ENCODE measurements at regions not wholly inside any gene's neighbourhood (a gene's known extent, or its start where the extent isn't known, plus 50 kb on each side); places are given as distances from the start of the nearest gene placed in this dataset.

DNA sequence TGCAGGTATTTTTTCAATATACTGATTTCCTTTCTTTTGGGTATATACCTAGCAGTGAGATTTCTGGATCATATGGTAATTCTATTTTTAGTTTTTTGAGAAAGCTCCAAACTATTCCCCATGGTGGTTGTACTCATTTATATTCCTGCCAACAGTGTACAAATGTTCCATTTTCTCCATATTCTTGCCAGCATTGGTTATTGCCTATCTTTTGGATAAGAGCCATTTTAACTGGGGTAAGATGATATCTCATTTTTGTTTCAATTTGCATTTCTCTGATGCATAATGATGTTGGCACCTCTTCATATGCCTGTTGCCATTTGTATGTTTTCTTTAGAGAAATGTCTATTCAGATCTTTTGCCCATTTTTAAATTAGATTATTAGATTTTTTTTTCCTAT lies 85.6 kb upstream of the FST start:
- H3K4me2 ChIP-seq (ENCODE audit: unreplicated experiment): no peak overlapping the region
- H3K9me2 ChIP-seq (ENCODE audit: insufficient read depth): no peaks in the 10 kb centered on the region
- TF ChIP-seq EZH2 (IDR thresholded peaks at IDR 0.05; ENCODE audit: insufficient read depth, poor library complexity, severe bottlenecking) (no peak), EZH2phosphoT487 (IDR thresholded peaks at IDR 0.05; ENCODE audit: insufficient read depth, low read depth) (no peak)
- H3F3A ChIP-seq (ENCODE audit: insufficient read depth): peaks cover 23% of the 10 kb centered on the region
- H4K20me1 ChIP-seq (ENCODE audit: insufficient read depth): no peaks in the 10 kb centered on the region
- H3K9me3 ChIP-seq (ENCODE audit: low read depth): no peaks in the 10 kb centered on the region
- H3K36me3 ChIP-seq (ENCODE audit: low read depth): no peaks in the 10 kb centered on the region
- no peak overlapping the region for H3K27ac ChIP-seq
- no peak for DNase-seq
- H3K27me3 ChIP-seq (replicated peaks; ENCODE audit: insufficient read depth): no peaks in the 10 kb centered on the region
- no peaks in the 10 kb centered on the region for H3K79me2 ChIP-seq (ENCODE audit: insufficient read depth)
- H3K9ac ChIP-seq: no peak overlapping the region
- in situ Hi-C loops (cut with MboI): no loop called here
- H3K4me1 ChIP-seq (ENCODE audit: insufficient read depth): peaks cover 21% of the 10 kb centered on the region
- no peak overlapping the region for H2AFZ ChIP-seq
- H3K4me3 ChIP-seq: no peak overlapping the region

DNA sequence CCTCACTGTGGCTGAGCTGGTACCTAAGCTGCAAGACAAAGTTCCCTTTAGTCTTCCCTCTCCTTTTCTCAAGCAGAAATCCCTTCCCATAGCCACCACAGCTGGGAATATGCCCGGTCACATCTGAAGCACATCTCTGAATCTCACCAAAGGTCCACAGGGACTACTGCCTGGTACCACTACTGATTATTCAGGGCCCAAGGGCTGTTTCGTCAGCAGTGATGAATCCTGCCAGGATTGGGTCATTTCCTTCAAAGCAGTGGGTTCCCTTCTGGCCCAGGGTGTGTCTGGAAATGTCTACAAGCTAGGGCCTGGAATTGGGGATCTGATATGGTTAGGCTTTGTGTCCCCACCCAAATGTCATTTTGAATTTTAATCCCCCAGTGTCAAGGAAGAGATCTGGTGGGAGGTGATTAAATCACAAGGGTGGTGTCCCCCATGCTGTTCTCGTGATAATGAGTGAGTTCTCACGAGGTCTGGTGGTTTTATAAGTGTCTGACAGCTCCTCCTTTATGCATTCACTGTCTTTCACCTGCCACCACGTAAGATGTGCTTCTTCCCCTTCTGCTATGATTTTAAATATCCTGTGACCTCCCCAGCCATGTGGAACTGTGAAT lies 83.2 kb upstream of the FST start:
- in situ Hi-C loops (cut with MboI): no loop called here
- Histone ChIP-seq H3K4me1 (ENCODE audit: insufficient read depth) (peaks cover 31% of the 10 kb centered on the region), H3K9me2 (ENCODE audit: insufficient read depth) (no peaks in the 10 kb centered on the region), H3K27ac (peak overlapping the region; percentile 68), H3K9me3 (ENCODE audit: low read depth) (no peaks in the 10 kb centered on the region), H2AFZ (no peak overlapping the region), H3K4me3 (no peak overlapping the region), H3K9ac (no peak overlapping the region), H3K36me3 (ENCODE audit: low read depth) (no peaks in the 10 kb centered on the region), H4K20me1 (ENCODE audit: insufficient read depth) (no peaks in the 10 kb centered on the region), H3F3A (ENCODE audit: insufficient read depth) (peaks cover 37% of the 10 kb centered on the region), H3K79me2 (ENCODE audit: insufficient read depth) (no peaks in the 10 kb centered on the region), H3K27me3 (replicated peaks; ENCODE audit: insufficient read depth) (no peaks in the 10 kb centered on the region), H3K4me2 (ENCODE audit: unreplicated experiment) (no peak overlapping the region)
- TF ChIP-seq EZH2 (IDR thresholded peaks at IDR 0.05; ENCODE audit: insufficient read depth, poor library complexity, severe bottlenecking): no peak
- no peak for TF ChIP-seq EZH2phosphoT487 (IDR thresholded peaks at IDR 0.05; ENCODE audit: insufficient read depth, low read depth)
- 83 to 89% methylated on average over 5 of the region's 5 CpGs for WGBS, 2 experiments (ENCODE audit: low coverage in 1 of 2, low lambda C conversion rate in 2 of 2, missing lambda C conversion rate in 2 of 2)
- peak; percentile 43 for DNase-seq

DNA sequence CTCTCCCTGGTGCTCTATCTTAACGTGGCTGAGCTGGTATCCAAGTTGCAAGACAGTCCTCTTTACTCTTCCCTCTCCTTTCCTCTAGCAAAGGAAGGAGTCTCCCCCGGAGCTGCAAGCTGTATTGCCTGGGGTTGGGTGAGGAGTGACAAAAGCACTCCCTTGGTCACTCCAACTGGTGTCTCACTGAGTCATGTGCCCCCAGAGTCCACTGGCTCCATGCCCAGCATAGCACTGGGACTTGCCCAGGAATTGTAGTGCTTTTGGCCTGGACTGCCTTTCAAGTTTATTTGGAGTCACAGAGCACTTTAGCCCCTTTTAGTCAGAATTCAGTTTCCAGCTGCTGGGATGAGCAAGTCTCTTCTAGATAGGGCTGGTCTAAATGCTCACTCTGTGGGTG lies 82.6 kb upstream of the FST start:
- Histone ChIP-seq H3K9me3 (ENCODE audit: low read depth) (no peaks in the 10 kb centered on the region), H2AFZ (peak overlapping the region; percentile 52; the same call in 1 of the 2 replicates), H3K36me3 (ENCODE audit: low read depth) (no peaks in the 10 kb centered on the region), H3K9me2 (ENCODE audit: insufficient read depth) (no peaks in the 10 kb centered on the region), H3K27me3 (replicated peaks; ENCODE audit: insufficient read depth) (no peaks in the 10 kb centered on the region), H3K27ac (peak overlapping the region; percentile 68), H3F3A (ENCODE audit: insufficient read depth) (peaks cover 37% of the 10 kb centered on the region), H3K4me1 (ENCODE audit: insufficient read depth) (peaks cover 31% of the 10 kb centered on the region), H3K79me2 (ENCODE audit: insufficient read depth) (no peaks in the 10 kb centered on the region), H4K20me1 (ENCODE audit: insufficient read depth) (no peaks in the 10 kb centered on the region), H3K4me3 (no peak overlapping the region), H3K4me2 (ENCODE audit: unreplicated experiment) (peak overlapping the region; percentile 40), H3K9ac (peak overlapping the region; percentile 39)
- WGBS, 2 experiments (ENCODE audit: low coverage in 1 of 2, low lambda C conversion rate in 2 of 2, missing lambda C conversion rate in 2 of 2): 4 to 6% methylated on average over 2 of the region's 2 CpGs
- TF ChIP-seq EZH2phosphoT487 (IDR thresholded peaks at IDR 0.05; ENCODE audit: insufficient read depth, low read depth): no peak
- TF ChIP-seq EZH2 (IDR thresholded peaks at IDR 0.05; ENCODE audit: insufficient read depth, poor library complexity, severe bottlenecking): no peak
- in situ Hi-C loops (cut with MboI): no loop called here
- peak; percentile 87 for DNase-seq

DNA sequence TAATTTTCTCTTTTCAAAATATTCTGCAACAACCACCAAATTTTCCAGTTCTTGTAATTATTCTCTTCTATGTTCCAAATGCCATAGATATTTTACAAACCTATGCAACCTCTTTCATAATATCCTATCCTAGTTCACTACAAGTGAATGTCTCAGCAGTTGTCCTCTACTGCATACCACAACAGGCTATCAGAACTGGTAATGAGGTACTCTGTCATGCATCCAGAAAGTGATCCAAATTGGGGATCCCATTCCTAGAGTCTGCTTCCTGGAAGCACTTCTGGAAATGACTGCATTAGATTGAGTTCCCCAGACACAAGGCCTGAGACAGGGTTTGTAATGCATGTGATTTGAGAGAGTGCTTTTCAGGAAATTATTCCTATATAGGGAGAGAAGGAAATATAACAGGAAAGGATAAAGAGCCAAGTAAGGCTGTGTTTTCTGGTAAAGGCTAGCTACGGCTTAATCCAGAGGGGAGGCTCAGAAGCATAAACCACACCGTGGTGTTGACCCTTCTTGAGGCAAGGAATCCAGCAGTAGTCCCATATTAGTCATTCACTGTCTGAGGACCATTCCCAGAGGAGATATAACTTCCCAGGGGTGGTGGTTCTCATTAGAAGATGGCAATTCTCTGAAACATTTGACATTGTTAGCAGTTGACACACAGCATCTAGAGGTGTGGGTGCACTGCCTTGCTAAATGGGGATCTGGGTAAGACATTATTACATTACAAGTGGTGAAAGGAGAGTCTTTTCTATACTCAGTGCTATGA lies 80.3 kb upstream of the FST start:
- peak; percentile 56 for DNase-seq
- Histone ChIP-seq H3K79me2 (ENCODE audit: insufficient read depth) (no peaks in the 10 kb centered on the region), H3K27ac (peak overlapping the region; percentile 34), H3K4me1 (ENCODE audit: insufficient read depth) (peaks cover 45% of the 10 kb centered on the region), H3K9me2 (ENCODE audit: insufficient read depth) (no peaks in the 10 kb centered on the region), H3K36me3 (ENCODE audit: low read depth) (no peaks in the 10 kb centered on the region), H3K9me3 (ENCODE audit: low read depth) (no peaks in the 10 kb centered on the region), H2AFZ (peak overlapping the region; percentile 4; the same call in 1 of the 2 replicates), H3K9ac (no peak overlapping the region), H3K4me3 (no peak overlapping the region), H3K27me3 (replicated peaks; ENCODE audit: insufficient read depth) (no peaks in the 10 kb centered on the region), H4K20me1 (ENCODE audit: insufficient read depth) (no peaks in the 10 kb centered on the region), H3K4me2 (ENCODE audit: unreplicated experiment) (no peak overlapping the region), H3F3A (ENCODE audit: insufficient read depth) (peaks cover 37% of the 10 kb centered on the region)
- no peak for TF ChIP-seq EZH2phosphoT487 (IDR thresholded peaks at IDR 0.05; ENCODE audit: insufficient read depth, low read depth)
- WGBS, 2 experiments (ENCODE audit: low coverage in 1 of 2, low lambda C conversion rate in 2 of 2, missing lambda C conversion rate in 2 of 2): 30 to 33% methylated on average over 2 of the region's 2 CpGs
- in situ Hi-C loops (cut with MboI): no loop called here

Measured in GM23248 (cell line).